ENCODE measurements at regions not wholly inside any gene's neighbourhood (a gene's known extent, or its start where the extent isn't known, plus 50 kb on each side); places are given as distances from the start of the nearest gene placed in this dataset.
"Not testable (repeated sequence)": the region's sequence is repeated elsewhere in the genome, so short reads cannot be mapped to it uniquely, and the experiment has no call there.

- Histone ChIP-seq H3K9ac (replicated peaks; ENCODE audit: extremely low read depth, insufficient read depth, low read length) (no peak overlapping the region), H2AFZ (ENCODE audit: low read depth, low read length) (no peak overlapping the region), H4K20me1 (replicated peaks; ENCODE audit: control insufficient read depth, extremely low read depth, insufficient read depth, low read length) (no peaks in the 10 kb centered on the region), H3K27ac (ENCODE audit: insufficient read depth, low read depth, low read length) (no peak overlapping the region), H3K9me1 (replicated peaks; ENCODE audit: control insufficient read depth, extremely low read depth, insufficient read depth, low read length) (no peaks in the 10 kb centered on the region), H3K36me3 (ENCODE audit: control insufficient read depth in 2 of 2, extremely low read depth in 1 of 2, insufficient read depth in 2 of 2, low read length in 2 of 2) (no peaks in the 10 kb centered on the region), H3K4me3 (replicated peaks in 1 of 3; ENCODE audit: insufficient read depth in 1 of 3, low read depth in 1 of 3, low read length in 3 of 3) (no peak overlapping the region), H3K9me3 (replicated peaks; ENCODE audit: control insufficient read depth, insufficient read depth, low read length) (no peaks in the 10 kb centered on the region), H3K4me1 (ENCODE audit: control insufficient read depth, extremely low read depth, insufficient read depth, low read length) (no peaks in the 10 kb centered on the region), H3K79me2 (ENCODE audit: control insufficient read depth, insufficient read depth, low read length) (no peaks in the 10 kb centered on the region), H3K27me3 (ENCODE audit: control insufficient read depth in 2 of 2, insufficient read depth in 2 of 2, low read length in 2 of 2) (no peaks in the 10 kb centered on the region), H3K4me2 (ENCODE audit: insufficient read depth, low read length) (no peak overlapping the region)
- POLR2A ChIA-PET = no interaction called here
- intact Hi-C loops (cut with micrococcal nuclease) (no loop called here), dilution Hi-C loops (cut with MboI; ENCODE audit: extremely low pct_ligation_motif_present, low sequenced_read_pairs) (no loop called here)
- no TSS peak for BruUV-seq (replicated peaks)
- FAIRE-seq = no peak
- DNase-seq (ENCODE audit: low read depth, low spot score) = no peak
- CTCF ChIA-PET = interaction anchor here (1.7 kb wide), 1 partner anchor 12 kb away, joined by 5 read pairs; no protein-coding TSS in a partner anchor
- no peak for TF ChIP-seq GATA2 (IDR thresholded peaks at IDR 0.05; ENCODE audit: insufficient read depth, insufficient read length, low read depth, low read length)
- TF ChIP-seq POLR2AphosphoS5 (IDR thresholded peaks at IDR 0.05; ENCODE audit: insufficient read depth, low read depth, low read length) = no peak
- no peak for TF ChIP-seq MYC (IDR thresholded peaks at IDR 0.05; ENCODE audit: low read depth, low read length)
- TF ChIP-seq EZH2 (IDR thresholded peaks at IDR 0.05; ENCODE audit: borderline replicate concordance, low read depth, low read length, severe bottlenecking) = no peak
- TF ChIP-seq CTCF (IDR thresholded peaks at IDR 0.05; ENCODE audit: extremely low read depth in 1 of 2, insufficient read depth in 1 of 2, low read depth in 1 of 2, low read length in 2 of 2) = no peak
- TF ChIP-seq FOS (IDR thresholded peaks at IDR 0.05; ENCODE audit: borderline replicate concordance, insufficient read depth, low read length) = no peak
- no peak for TF ChIP-seq JUN (IDR thresholded peaks at IDR 0.05; ENCODE audit: borderline replicate concordance, insufficient read depth, insufficient read length, low read depth)
- TF ChIP-seq MAX (IDR thresholded peaks at IDR 0.05; ENCODE audit: insufficient read depth, insufficient read length) = no peak
- TF ChIP-seq POLR2A (IDR thresholded peaks at IDR 0.05; ENCODE audit: low read depth, low read length) = no peak
Observed at GRCh38 chr2:57218206-57218605, 828.4 kb upstream of the VRK2 start.

- H3K4me2 ChIP-seq (ENCODE audit: insufficient read depth, low read length); CTCF ChIA-PET; H3K79me2 ChIP-seq (ENCODE audit: control insufficient read depth, insufficient read depth, low read length); H4K20me1 ChIP-seq (replicated peaks; ENCODE audit: control insufficient read depth, extremely low read depth, insufficient read depth, low read length); BruUV-seq (replicated peaks); intact Hi-C loops (cut with micrococcal nuclease); H3K9ac ChIP-seq (replicated peaks; ENCODE audit: extremely low read depth, insufficient read depth, low read length); H3K9me1 ChIP-seq (replicated peaks; ENCODE audit: control insufficient read depth, extremely low read depth, insufficient read depth, low read length); H3K4me3 ChIP-seq (replicated peaks in 1 of 3; ENCODE audit: insufficient read depth in 1 of 3, low read depth in 1 of 3, low read length in 3 of 3); H3K27ac ChIP-seq (ENCODE audit: insufficient read depth, low read depth, low read length); DNase-seq (ENCODE audit: low read depth, low spot score); FAIRE-seq; H3K4me1 ChIP-seq (ENCODE audit: control insufficient read depth, extremely low read depth, insufficient read depth, low read length); POLR2A ChIA-PET; dilution Hi-C loops (cut with MboI; ENCODE audit: extremely low pct_ligation_motif_present, low sequenced_read_pairs); H3K36me3 ChIP-seq (ENCODE audit: control insufficient read depth in 2 of 2, extremely low read depth in 1 of 2, insufficient read depth in 2 of 2, low read length in 2 of 2); H3K9me3 ChIP-seq (replicated peaks; ENCODE audit: control insufficient read depth, insufficient read depth, low read length); H2AFZ ChIP-seq (ENCODE audit: low read depth, low read length); H3K27me3 ChIP-seq (ENCODE audit: control insufficient read depth in 2 of 2, insufficient read depth in 2 of 2, low read length in 2 of 2): not testable (repeated sequence)
Observed at GRCh38 chr2:57229706-57230105, 816.9 kb upstream of the VRK2 start.

- intact Hi-C loops (cut with micrococcal nuclease); H3K9me1 ChIP-seq (replicated peaks; ENCODE audit: control insufficient read depth, extremely low read depth, insufficient read depth, low read length); H3K9ac ChIP-seq (replicated peaks; ENCODE audit: extremely low read depth, insufficient read depth, low read length); FAIRE-seq; CTCF ChIA-PET; DNase-seq (ENCODE audit: low read depth, low spot score); dilution Hi-C loops (cut with MboI; ENCODE audit: extremely low pct_ligation_motif_present, low sequenced_read_pairs); H3K4me2 ChIP-seq (ENCODE audit: insufficient read depth, low read length); H3K4me1 ChIP-seq (ENCODE audit: control insufficient read depth, extremely low read depth, insufficient read depth, low read length); H3K79me2 ChIP-seq (ENCODE audit: control insufficient read depth, insufficient read depth, low read length); POLR2A ChIA-PET; H3K36me3 ChIP-seq (ENCODE audit: control insufficient read depth in 2 of 2, extremely low read depth in 1 of 2, insufficient read depth in 2 of 2, low read length in 2 of 2); H2AFZ ChIP-seq (ENCODE audit: low read depth, low read length); H3K27ac ChIP-seq (ENCODE audit: insufficient read depth, low read depth, low read length); H3K9me3 ChIP-seq (replicated peaks; ENCODE audit: control insufficient read depth, insufficient read depth, low read length); BruUV-seq (replicated peaks); H3K4me3 ChIP-seq (replicated peaks in 1 of 3; ENCODE audit: insufficient read depth in 1 of 3, low read depth in 1 of 3, low read length in 3 of 3); H3K27me3 ChIP-seq (ENCODE audit: control insufficient read depth in 2 of 2, insufficient read depth in 2 of 2, low read length in 2 of 2); H4K20me1 ChIP-seq (replicated peaks; ENCODE audit: control insufficient read depth, extremely low read depth, insufficient read depth, low read length): not testable (repeated sequence)
Observed at GRCh38 chr2:57232341-57232740, 814.3 kb upstream of the VRK2 start.

Measured in endothelial cell of umbilical vein (primary cell).